ENCODE measurements at regions not wholly inside any gene's neighbourhood (a gene's known extent, or its start where the extent isn't known, plus 50 kb on each side); places are given as distances from the start of the nearest gene placed in this dataset.

DNA sequence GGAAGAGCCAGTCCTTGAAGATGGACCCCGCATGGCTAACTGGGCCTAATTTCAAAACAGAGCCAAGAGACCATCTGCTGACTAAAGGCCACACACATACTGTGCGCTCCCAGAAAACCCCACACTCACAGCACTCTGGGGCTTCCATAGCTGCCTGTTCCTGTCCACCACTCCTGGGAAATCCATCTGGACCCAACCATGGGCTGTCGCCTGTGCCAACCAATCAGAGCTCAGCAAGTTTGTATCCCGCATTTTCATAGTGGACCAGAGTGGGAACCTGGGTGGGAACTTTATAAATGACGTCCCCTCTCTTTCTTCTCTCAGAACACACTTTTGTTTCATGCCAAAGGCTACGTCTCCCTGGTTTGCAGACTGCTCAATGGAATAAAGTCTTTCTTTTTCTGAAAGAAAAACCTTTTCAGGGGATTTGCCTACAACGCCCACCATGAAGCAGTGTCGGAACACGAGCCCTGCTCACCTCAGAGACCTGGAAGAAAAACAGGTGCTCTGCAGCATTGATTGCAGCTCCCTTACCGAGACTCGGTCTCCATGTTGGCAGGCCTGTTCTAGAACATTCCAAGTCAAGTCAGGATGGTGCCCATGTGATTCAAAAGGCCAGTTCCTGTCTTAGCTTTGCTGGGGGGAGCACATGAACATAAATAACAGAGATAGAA lies 137.2 kb upstream of the GPC1 start:
- no peak for DNase-seq
- no peak overlapping the region for H4K8ac ChIP-seq (ENCODE audit: low read depth, low read length)
- no peak overlapping the region for H4K91ac ChIP-seq (ENCODE audit: low read depth, low read length)
- no CpG with 5 or more reads among the region's 11 CpGs for WGBS (ENCODE audit: extremely low coverage, insufficient coverage, insufficient read length)
- H2BK5ac ChIP-seq (ENCODE audit: low read depth, low read length, poor library complexity): no peak overlapping the region
- H3K79me2 ChIP-seq (ENCODE audit: control insufficient read depth, insufficient read depth, low read length, poor library complexity): no peaks in the 10 kb centered on the region
- H3K4me1 ChIP-seq (ENCODE audit: control insufficient read depth in 1 of 2, insufficient read depth in 2 of 2, low read length in 2 of 2): no peaks in the 10 kb centered on the region
- H3K23ac ChIP-seq (ENCODE audit: low read length): no peak overlapping the region
- no peaks in the 10 kb centered on the region for H3K36me3 ChIP-seq (ENCODE audit: control insufficient read depth in 1 of 2, insufficient read depth in 2 of 2, low read length in 2 of 2)
- peaks cover 3% of the 10 kb centered on the region for H3K9me3 ChIP-seq (ENCODE audit: insufficient read depth, low read depth, low read length)
- H3K4me3 ChIP-seq (ENCODE audit: low read depth, low read length): no peak overlapping the region
- H3K14ac ChIP-seq (ENCODE audit: low read length): no peak overlapping the region
- H4K12ac ChIP-seq (ENCODE audit: low read depth, low read length): no peak overlapping the region
- H2BK12ac ChIP-seq (ENCODE audit: low read length): no peak overlapping the region
- H3K18ac ChIP-seq (ENCODE audit: low read length): no peak overlapping the region
- no peak overlapping the region for H2AFZ ChIP-seq (ENCODE audit: insufficient read depth, low read length, poor library complexity)
- no peaks in the 10 kb centered on the region for H3K79me1 ChIP-seq (ENCODE audit: low read length)
- H2AK5ac ChIP-seq (ENCODE audit: low read length): no peak overlapping the region
- no peak overlapping the region for H3K9ac ChIP-seq (ENCODE audit: low read length)
- no peaks in the 10 kb centered on the region for H3K27me3 ChIP-seq (ENCODE audit: insufficient read depth, low read length)
- no peak overlapping the region for H3K4ac ChIP-seq (ENCODE audit: low read depth, low read length)
- H3K4me2 ChIP-seq (ENCODE audit: low read length): no peak overlapping the region
- no peak overlapping the region for H2BK120ac ChIP-seq (ENCODE audit: insufficient read depth, low read length, poor library complexity)
- no peak overlapping the region for H3K27ac ChIP-seq (ENCODE audit: low read depth, low read length)

DNA sequence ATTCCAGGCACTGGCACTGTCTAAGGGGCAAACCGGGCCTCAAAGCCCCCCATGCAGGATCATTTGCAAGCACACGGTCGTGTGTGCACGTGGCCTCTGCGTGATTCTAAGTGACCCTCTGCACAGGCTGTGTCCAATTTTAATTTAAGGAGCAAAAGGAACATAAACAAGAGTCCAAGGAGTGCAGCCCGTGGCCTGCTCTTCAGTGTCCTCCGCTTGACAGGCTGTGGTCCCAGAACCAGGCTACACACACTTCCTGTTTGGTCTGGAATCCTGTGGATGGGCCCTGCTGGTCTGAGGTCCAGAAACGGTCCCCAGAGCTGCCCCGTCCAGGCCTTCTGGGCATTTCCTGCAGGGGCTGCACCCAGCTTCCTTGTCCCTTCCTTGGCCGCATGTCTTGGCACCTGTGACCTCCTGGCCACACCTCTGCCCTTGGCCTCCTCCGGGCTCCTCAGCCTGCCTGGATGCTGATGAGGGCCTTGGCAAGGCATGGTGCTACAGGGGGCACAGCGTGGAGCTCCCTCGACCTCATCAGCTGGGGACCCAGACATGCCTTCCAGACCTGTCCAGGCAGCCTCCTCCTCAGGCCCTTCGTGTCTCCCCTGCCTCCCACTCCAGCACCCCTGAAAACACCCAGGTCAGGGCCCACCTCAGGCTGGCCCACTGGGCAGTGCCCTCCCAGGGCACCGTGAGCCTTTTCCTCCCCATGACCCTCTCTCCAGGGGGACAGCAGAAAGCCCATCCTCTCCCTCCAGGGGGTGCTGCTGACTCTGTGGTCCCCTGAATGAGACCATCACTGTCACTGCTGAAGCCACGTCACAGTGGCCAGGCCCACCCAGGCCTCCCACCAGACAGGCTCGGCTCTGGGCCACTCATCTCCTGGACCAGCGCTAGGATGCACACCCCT lies 136.4 kb upstream of the GPC1 start:
- Histone ChIP-seq H4K8ac (ENCODE audit: low read depth, low read length) (no peak overlapping the region), H2AFZ (ENCODE audit: insufficient read depth, low read length, poor library complexity) (no peak overlapping the region)
- no CpG with 5 or more reads among the region's 18 CpGs for WGBS (ENCODE audit: extremely low coverage, insufficient coverage, insufficient read length)

DNA sequence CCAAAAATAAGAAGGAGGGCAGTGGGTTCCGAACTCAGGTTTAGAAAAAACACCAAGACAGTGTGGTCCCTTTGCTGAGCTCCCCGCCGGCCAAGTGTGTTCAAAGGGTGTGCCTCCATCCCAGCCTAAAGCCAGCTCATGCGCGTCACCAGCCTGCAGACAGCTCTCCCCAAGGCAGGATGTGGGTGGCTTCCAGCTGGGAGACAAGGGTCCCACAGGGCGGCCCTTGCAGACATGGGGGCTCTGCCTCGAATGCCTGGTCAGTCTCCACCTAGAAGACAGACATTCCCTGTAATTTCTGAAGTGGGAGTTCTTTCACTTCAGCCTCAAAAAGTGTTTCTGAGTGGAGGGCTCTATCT lies 135.8 kb upstream of the GPC1 start:
- Histone ChIP-seq H2BK120ac (ENCODE audit: insufficient read depth, low read length, poor library complexity) (no peak overlapping the region), H3K18ac (ENCODE audit: low read length) (no peak overlapping the region), H2AK5ac (ENCODE audit: low read length) (no peak overlapping the region), H3K4me1 (ENCODE audit: control insufficient read depth in 1 of 2, insufficient read depth in 2 of 2, low read length in 2 of 2) (no peaks in the 10 kb centered on the region), H3K9ac (ENCODE audit: low read length) (no peak overlapping the region), H3K79me2 (ENCODE audit: control insufficient read depth, insufficient read depth, low read length, poor library complexity) (no peaks in the 10 kb centered on the region), H3K23ac (ENCODE audit: low read length) (no peak overlapping the region), H2BK12ac (ENCODE audit: low read length) (no peak overlapping the region), H3K4ac (ENCODE audit: low read depth, low read length) (no peak overlapping the region), H3K4me2 (ENCODE audit: low read length) (no peak overlapping the region), H3K79me1 (ENCODE audit: low read length) (no peaks in the 10 kb centered on the region), H3K27ac (ENCODE audit: low read depth, low read length) (no peak overlapping the region), H3K27me3 (ENCODE audit: insufficient read depth, low read length) (no peaks in the 10 kb centered on the region), H4K8ac (ENCODE audit: low read depth, low read length) (no peak overlapping the region), H4K91ac (ENCODE audit: low read depth, low read length) (no peak overlapping the region), H4K12ac (ENCODE audit: low read depth, low read length) (no peak overlapping the region), H2BK5ac (ENCODE audit: low read depth, low read length, poor library complexity) (no peak overlapping the region), H3K4me3 (ENCODE audit: low read depth, low read length) (no peak overlapping the region), H2AFZ (ENCODE audit: insufficient read depth, low read length, poor library complexity) (no peak overlapping the region), H3K9me3 (ENCODE audit: insufficient read depth, low read depth, low read length) (peaks cover 3% of the 10 kb centered on the region), H3K14ac (ENCODE audit: low read length) (no peak overlapping the region), H3K36me3 (ENCODE audit: control insufficient read depth in 1 of 2, insufficient read depth in 2 of 2, low read length in 2 of 2) (no peaks in the 10 kb centered on the region)
- no CpG with 5 or more reads among the region's 7 CpGs for WGBS (ENCODE audit: extremely low coverage, insufficient coverage, insufficient read length)
- DNase-seq: no peak

More for the DNA sequence above, 136.4 kb upstream of the GPC1 start:
- DNase-seq: no peak
- Histone ChIP-seq H2BK12ac (ENCODE audit: low read length) (no peak overlapping the region), H3K27ac (ENCODE audit: low read depth, low read length) (no peak overlapping the region), H3K4me1 (ENCODE audit: control insufficient read depth in 1 of 2, insufficient read depth in 2 of 2, low read length in 2 of 2) (no peaks in the 10 kb centered on the region), H2BK120ac (ENCODE audit: insufficient read depth, low read length, poor library complexity) (no peak overlapping the region), H3K79me1 (ENCODE audit: low read length) (no peaks in the 10 kb centered on the region), H3K4me2 (ENCODE audit: low read length) (no peak overlapping the region), H3K23ac (ENCODE audit: low read length) (no peak overlapping the region), H2AK5ac (ENCODE audit: low read length) (no peak overlapping the region), H3K4me3 (ENCODE audit: low read depth, low read length) (no peak overlapping the region), H3K9ac (ENCODE audit: low read length) (no peak overlapping the region), H3K14ac (ENCODE audit: low read length) (no peak overlapping the region), H4K91ac (ENCODE audit: low read depth, low read length) (no peak overlapping the region), H3K18ac (ENCODE audit: low read length) (no peak overlapping the region), H3K4ac (ENCODE audit: low read depth, low read length) (no peak overlapping the region), H3K79me2 (ENCODE audit: control insufficient read depth, insufficient read depth, low read length, poor library complexity) (no peaks in the 10 kb centered on the region), H3K36me3 (ENCODE audit: control insufficient read depth in 1 of 2, insufficient read depth in 2 of 2, low read length in 2 of 2) (no peaks in the 10 kb centered on the region), H3K27me3 (ENCODE audit: insufficient read depth, low read length) (no peaks in the 10 kb centered on the region), H2BK5ac (ENCODE audit: low read depth, low read length, poor library complexity) (no peak overlapping the region), H4K12ac (ENCODE audit: low read depth, low read length) (no peak overlapping the region), H3K9me3 (ENCODE audit: insufficient read depth, low read depth, low read length) (peaks cover 3% of the 10 kb centered on the region)

DNA sequence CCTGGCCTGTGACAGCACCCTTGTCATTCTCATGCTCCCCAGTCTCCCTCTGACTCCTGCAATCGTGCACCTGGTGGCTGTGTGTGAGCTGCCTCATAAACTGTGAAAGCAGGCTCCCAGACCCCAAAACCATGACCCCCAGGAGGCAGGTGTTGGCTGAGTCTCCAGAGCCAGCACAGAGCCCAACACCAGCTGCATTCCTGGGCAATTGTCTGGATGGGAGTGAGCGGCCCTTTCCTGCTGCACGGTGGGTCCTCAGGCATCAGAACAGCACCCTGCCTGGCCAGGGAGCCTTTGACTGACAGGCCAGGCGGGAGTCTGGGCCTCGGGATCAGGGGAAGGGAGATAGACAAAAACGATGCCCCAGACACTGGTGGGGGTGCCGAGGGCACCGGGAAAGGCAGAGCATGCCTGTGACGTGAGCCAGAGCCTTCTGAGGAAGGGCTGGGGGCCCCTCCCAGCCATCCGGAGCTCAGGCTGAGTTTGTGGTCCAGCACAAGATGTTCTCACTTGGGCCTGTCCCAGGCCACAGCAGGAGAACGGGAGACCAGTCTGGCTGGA lies 135.1 kb upstream of the GPC1 start:
- Histone ChIP-seq H2AFZ (ENCODE audit: insufficient read depth, low read length, poor library complexity) (no peak overlapping the region), H3K4me1 (ENCODE audit: control insufficient read depth in 1 of 2, insufficient read depth in 2 of 2, low read length in 2 of 2) (no peaks in the 10 kb centered on the region), H2AK5ac (ENCODE audit: low read length) (no peak overlapping the region), H4K8ac (ENCODE audit: low read depth, low read length) (no peak overlapping the region), H4K12ac (ENCODE audit: low read depth, low read length) (no peak overlapping the region), H3K79me2 (ENCODE audit: control insufficient read depth, insufficient read depth, low read length, poor library complexity) (no peaks in the 10 kb centered on the region), H3K23ac (ENCODE audit: low read length) (no peak overlapping the region), H3K18ac (ENCODE audit: low read length) (no peak overlapping the region), H3K4ac (ENCODE audit: low read depth, low read length) (no peak overlapping the region), H3K79me1 (ENCODE audit: low read length) (no peaks in the 10 kb centered on the region), H3K9ac (ENCODE audit: low read length) (no peak overlapping the region), H4K91ac (ENCODE audit: low read depth, low read length) (no peak overlapping the region), H3K27me3 (ENCODE audit: insufficient read depth, low read length) (no peaks in the 10 kb centered on the region), H3K9me3 (ENCODE audit: insufficient read depth, low read depth, low read length) (peaks cover 3% of the 10 kb centered on the region), H3K4me3 (ENCODE audit: low read depth, low read length) (no peak overlapping the region), H2BK120ac (ENCODE audit: insufficient read depth, low read length, poor library complexity) (no peak overlapping the region), H3K14ac (ENCODE audit: low read length) (no peak overlapping the region), H3K36me3 (ENCODE audit: control insufficient read depth in 1 of 2, insufficient read depth in 2 of 2, low read length in 2 of 2) (no peaks in the 10 kb centered on the region), H3K27ac (ENCODE audit: low read depth, low read length) (no peak overlapping the region), H2BK12ac (ENCODE audit: low read length) (no peak overlapping the region), H2BK5ac (ENCODE audit: low read depth, low read length, poor library complexity) (no peak overlapping the region), H3K4me2 (ENCODE audit: low read length) (no peak overlapping the region)
- no CpG with 5 or more reads among the region's 11 CpGs for WGBS (ENCODE audit: extremely low coverage, insufficient coverage, insufficient read length)
- DNase-seq: no peak
